ENCODE measurements at regions not wholly inside any gene's neighbourhood (a gene's known extent, or its start where the extent isn't known, plus 50 kb on each side); places are given as distances from the start of the nearest gene placed in this dataset.

- no peak overlapping the region for H3K4me3 ChIP-seq (ENCODE audit: low read length)
- no peak for DNase-seq (ENCODE audit: low read depth)
- TF ChIP-seq CTCF (conservative IDR thresholded peaks at IDR 0.05; ENCODE audit: low read depth, low read length), result no peak
These were observed 724.5 kb downstream of the SLITRK6 start for GRCh38 chr13:85074543-85075313.

GRCh38 chr13:85068231-85068630, 731.0 kb downstream of the SLITRK6 start:
- H3K4me3 ChIP-seq (ENCODE audit: low read length), result no peak overlapping the region
- DNase-seq (ENCODE audit: low read depth), result no peak
- no peak for TF ChIP-seq CTCF (conservative IDR thresholded peaks at IDR 0.05; ENCODE audit: low read depth, low read length)

- H3K4me3 ChIP-seq (ENCODE audit: low read length), result no peak overlapping the region
- no peak for TF ChIP-seq CTCF (conservative IDR thresholded peaks at IDR 0.05; ENCODE audit: low read depth, low read length)
- DNase-seq (ENCODE audit: low read depth), result no peak
These were observed 759.0 kb downstream of the SLITRK6 start for GRCh38 chr13:85040215-85040614.

GRCh38 chr13:85031771-85032170, 767.4 kb downstream of the SLITRK6 start:
- no peak for TF ChIP-seq CTCF (conservative IDR thresholded peaks at IDR 0.05; ENCODE audit: low read depth, low read length)
- no peak overlapping the region for H3K4me3 ChIP-seq (ENCODE audit: low read length)
- no peak for DNase-seq (ENCODE audit: low read depth)

GRCh38 chr13:85028035-85028434, 771.2 kb downstream of the SLITRK6 start:
- no peak for TF ChIP-seq CTCF (conservative IDR thresholded peaks at IDR 0.05; ENCODE audit: low read depth, low read length)
- DNase-seq (ENCODE audit: low read depth), result no peak
- no peak overlapping the region for H3K4me3 ChIP-seq (ENCODE audit: low read length)

- DNase-seq (ENCODE audit: low read depth), result no peak
- H3K4me3 ChIP-seq (ENCODE audit: low read length), result no peak overlapping the region
- TF ChIP-seq CTCF (conservative IDR thresholded peaks at IDR 0.05; ENCODE audit: low read depth, low read length), result no peak
These were observed 780.1 kb downstream of the SLITRK6 start for GRCh38 chr13:85019121-85019520.

- no peak for DNase-seq (ENCODE audit: low read depth)
- no peak overlapping the region for H3K4me3 ChIP-seq (ENCODE audit: low read length)
- no peak for TF ChIP-seq CTCF (conservative IDR thresholded peaks at IDR 0.05; ENCODE audit: low read depth, low read length)
These were observed 786.2 kb downstream of the SLITRK6 start for GRCh38 chr13:85013006-85013405.

Measured in retinal pigment epithelial cell (primary cell).